HepG2 (cell line): ENCODE measurements at regions not wholly inside any gene's neighbourhood (a gene's known extent, or its start where the extent isn't known, plus 50 kb on each side); places are given as distances from the start of the nearest gene placed in this dataset.

Experiments used
- ATAC-seq: fragments of 200-7000 bp; cut with Tn5 transposase; 3 replicates; pipeline ENCODE4 v1.9.1; 2020; ENCODE audit warnings: mild to moderate bottlenecking, moderate library complexity
- BruUV-seq: library from RNA; stranded (reverse); fragments of 400-500 nt; replicated peaks from 2 replicates; lab custom pipeline; 2021; lab: Mats Ljungman, UMichigan
- CTCF ChIA-PET: fragments of 300-600 bp; formaldehyde crosslinking; extraction: SDS; loops from one replicate; lab custom pipeline; 2021; ENCODE audit warnings: low total read pairs, inconsistent platforms, low intra/inter-chr PET ratio; lab: Yijun Ruan, JAX
- POLR2A ChIA-PET: fragments of 350-600 bp; sonication (Branson Sonifier 250); formaldehyde crosslinking; loops from one replicate; lab custom pipeline; 2020; ENCODE audit warnings: antibody characterized with exemption, inconsistent platforms; lab: Yijun Ruan, JAX
- DNase-seq: peaks from one replicate; pipeline ENCODE4 v3.0.0-alpha.2; 2015; ENCODE audit warnings: low spot score
- FAIRE-seq: peaks from 3 replicates; lab custom pipeline; 2011; peaks lifted over from hg19 to GRCh38; lab: Jason Lieb, UNC
- H2AFZ ChIP-seq: one replicate; pipeline ENCODE4 v1.6.1; 2011; ENCODE audit warnings: low read length, inconsistent platforms
- H3K27ac ChIP-seq: fragments of 300-600 bp; 3 replicates; pipeline ENCODE4 v1.8.0; 2011; ENCODE audit warnings: mixed run types, mild to moderate bottlenecking, mixed read lengths, low read length, inconsistent platforms; ENCODE audit not compliant: insufficient read depth; ENCODE audit errors: extremely low read length
- H3K27me3 ChIP-seq, 2 experiments: fragments of 200-600 bp in 1 of 2; 2 replicates in 1 of 2; 3 replicates in 1 of 2; pipeline versions ENCODE4 v1.6.0 to v1.8.0; 2011; ENCODE audit warnings: low read length in 2 of 2, mild to moderate bottlenecking in 2 of 2, moderate library complexity in 2 of 2, inconsistent platforms in 1 of 2; ENCODE audit not compliant: insufficient read depth in 2 of 2, control insufficient read depth in 1 of 2
- H3K36me3 ChIP-seq, 2 experiments: fragments of 200-600 bp in 1 of 2; replicated peaks in 1 of 2; 2 replicates in 1 of 2; 3 replicates in 1 of 2; pipeline versions ENCODE4 v1.5.1 to v1.8.0; 2011; ENCODE audit warnings: low read length in 2 of 2, inconsistent platforms in 1 of 2; ENCODE audit not compliant: insufficient read depth in 2 of 2, control insufficient read depth in 1 of 2
- H3K4me1 ChIP-seq: 2 replicates; pipeline ENCODE4 v1.5.1; 2012; ENCODE audit warnings: low read length, inconsistent platforms; ENCODE audit not compliant: insufficient read depth
- H3K4me2 ChIP-seq: 2 replicates; pipeline ENCODE4 v1.6.0; 2011; ENCODE audit warnings: low read depth, low read length, inconsistent platforms
- H3K4me3 ChIP-seq, 3 experiments: fragments of 200-600 bp in 1 of 3; sonication (generic), shearing (Covaris generic) in 1 of 3; replicated peaks in 1 of 3; 2 replicates each; pipeline ENCODE4 v1.5.1; 2011 to 2016; ENCODE audit warnings: low read length in 3 of 3, inconsistent platforms in 2 of 3, low read depth in 2 of 3, mild to moderate bottlenecking in 2 of 3, control low read depth in 1 of 3, mixed read lengths in 1 of 3; ENCODE audit not compliant: insufficient read depth in 1 of 3
- H3K79me2 ChIP-seq: one replicate; pipeline ENCODE4 v1.6.1; 2011; ENCODE audit warnings: low read length, inconsistent platforms; ENCODE audit not compliant: insufficient read depth
- H3K9ac ChIP-seq: 2 replicates; pipeline ENCODE4 v1.6.0; 2011; ENCODE audit warnings: mild to moderate bottlenecking, low read depth, low read length, inconsistent platforms; ENCODE audit not compliant: insufficient read depth
- H3K9me3 ChIP-seq: 2 replicates; pipeline ENCODE4 v1.5.1; 2012; ENCODE audit warnings: mild to moderate bottlenecking, low read length
- H4K20me1 ChIP-seq: 2 replicates; pipeline ENCODE4 v1.6.0; 2011; ENCODE audit warnings: inconsistent platforms, mild to moderate bottlenecking, low read length, moderate library complexity; ENCODE audit not compliant: insufficient read depth
- CC2D1A ChIP-seq: sonication (generic); formaldehyde crosslinking; IDR thresholded peaks from 2 replicates; pipeline ENCODE4 v1.8.1; 2023; ENCODE audit warnings: mild to moderate bottlenecking, missing genetic modification reagents
- CCDC6 ChIP-seq: sonication (generic); formaldehyde crosslinking; IDR thresholded peaks from 2 replicates; pipeline ENCODE4 v1.8.1; 2022; ENCODE audit warnings: mild to moderate bottlenecking, missing genetic modification reagents, moderate library complexity
- DNMT3B ChIP-seq: conservative IDR thresholded peaks from 2 replicates; pipeline ENCODE4 v1.6.1; 2016; ENCODE audit warnings: missing biosample characterization, control low read depth
- GTF2F1 ChIP-seq: fragments of 150-350 bp; IDR thresholded peaks from 2 replicates; pipeline ENCODE4 v1.6.1; 2014; ENCODE audit warnings: low read length
- RORA ChIP-seq: sonication (generic); formaldehyde crosslinking; IDR thresholded peaks from 2 replicates; pipeline ENCODE4 v1.5.0; 2020; ENCODE audit warnings: mild to moderate bottlenecking, missing genetic modification reagents, moderate library complexity
- ZBTB40 ChIP-seq, 2 experiments: fragments of 450-650 bp in 1 of 2; sonication (generic) in 1 of 2; formaldehyde crosslinking in 1 of 2; IDR thresholded peaks; 2 replicates each; pipeline versions ENCODE4 v1.6.1 to v1.8.0; 2016 to 2022; ENCODE audit warnings: antibody characterized with exemption in 1 of 2, mild to moderate bottlenecking in 1 of 2, missing genetic modification reagents in 1 of 2
- ZKSCAN1 ChIP-seq: fragments of 150-350 bp; IDR thresholded peaks from 2 replicates; pipeline ENCODE4 v1.6.1; 2014; ENCODE audit warnings: low read length
- ZNF331 ChIP-seq: sonication (generic); formaldehyde crosslinking; IDR thresholded peaks from 2 replicates; pipeline ENCODE4 v1.4.0; 2020; ENCODE audit warnings: missing genetic modification reagents
- ZNF580 ChIP-seq: IDR thresholded peaks from 2 replicates; pipeline ENCODE4 v1.6.1; 2016; ENCODE audit warnings: low read depth, borderline replicate concordance
- ZNF7 ChIP-seq: IDR thresholded peaks from 2 replicates; pipeline ENCODE4 v1.6.1; 2016; ENCODE audit warnings: missing biosample characterization, missing genetic modification reagents
- ZNF792 ChIP-seq: IDR thresholded peaks from 2 replicates; pipeline ENCODE4 v1.6.1; 2016
- ZXDC ChIP-seq: sonication (generic); formaldehyde crosslinking; IDR thresholded peaks from 2 replicates; pipeline ENCODE4 v1.5.0; 2020; ENCODE audit warnings: mild to moderate bottlenecking, missing genetic modification reagents
- WGBS: methylation state at CpG from one replicate; pipeline ENCODE4 v1.1.6; 2017; ENCODE audit warnings: low lambda C conversion rate; 5-methylcytosine and 5-hydroxymethylcytosine counted together
- in situ Hi-C: cut with HindIII; loops from 2 replicates; pipeline ENCODE4 v1.10.0; 2017; ENCODE audit warnings: low pct_unique_long_range_greater_than_20kb; ENCODE audit not compliant: extremely low pct_ligation_motif_present
- intact Hi-C: fragments of 100-400 bp; cut with micrococcal nuclease; formaldehyde crosslinking; loops from one replicate; pipeline ENCODE4 v1.10.0; 2022; ENCODE audit not compliant: unreplicated experiment

GRCh38 chr3:105187344-105187743 is 179.4 kb upstream of the ALCAM start:
- H3K79me2 ChIP-seq: no peaks in the 10 kb centered on the region
- 4% methylated on average over 1 of the region's 1 CpG for WGBS
- no peaks in the 10 kb centered on the region for H3K9me3 ChIP-seq
- BruUV-seq: no TSS peak
- no peaks in the 10 kb centered on the region for H3K27me3 ChIP-seq
- H3K27ac ChIP-seq: no peak overlapping the region
- H4K20me1 ChIP-seq: no peaks in the 10 kb centered on the region
- ATAC-seq (no peak), DNase-seq (no peak), FAIRE-seq (no peak)
- POLR2A ChIA-PET: no interaction called here
- no peak overlapping the region for H3K4me3 ChIP-seq
- CTCF ChIA-PET: no interaction called here
- intact Hi-C loops (no loop called here), in situ Hi-C loops (no loop called here)
- H3K4me2 ChIP-seq: no peak overlapping the region
- no peak overlapping the region for H2AFZ ChIP-seq
- no peaks in the 10 kb centered on the region for H3K36me3 ChIP-seq
- H3K4me1 ChIP-seq: no peaks in the 10 kb centered on the region
- H3K9ac ChIP-seq: no peak overlapping the region
- TF ChIP-seq ZNF580 (CRISPR knock-in tag) (no peak), ZNF7 (CRISPR knock-in tag) (no peak), ZXDC (CRISPR knock-in tag) (no peak), ZNF792 (CRISPR knock-in tag) (no peak), CCDC6 (CRISPR knock-in tag) (no peak), ZNF331 (CRISPR knock-in tag) (no peak), ZKSCAN1 (no peak), RORA (CRISPR knock-in tag) (no peak), CC2D1A (CRISPR knock-in tag) (no peak), ZBTB40 (IDR thresholded peaks at IDR 0.05) (no peak), ZBTB40 (CRISPR knock-in tag; IDR thresholded peaks at IDR 0.05) (no peak), GTF2F1 (no peak), DNMT3B (CRISPR knock-in tag) (no peak)
